HG03135 (cell line): ENCODE measurements at regions not wholly inside any gene's neighbourhood (a gene's known extent, or its start where the extent isn't known, plus 50 kb on each side); places are given as distances from the start of the nearest gene placed in this dataset.
"Not testable (repeated sequence)": the region's sequence is repeated elsewhere in the genome, so short reads cannot be mapped to it uniquely, and the experiment has no call there.

Experiments used
- ATAC-seq: cut with Tn5 transposase; IDR thresholded peaks from one replicate; pipeline ENCODE4 v1.9.1; 2021; ENCODE audit warnings: mild to moderate bottlenecking, moderate library complexity; ENCODE audit not compliant: unreplicated experiment

GRCh38 chr5:82586661-82587310 lies 308.6 kb upstream of the RPS23 start:
- no peak for ATAC-seq

- ATAC-seq = no peak
These were observed 308.0 kb upstream of the RPS23 start for GRCh38 chr5:82586181-82586580.

- no peak for ATAC-seq
These were observed 306.5 kb upstream of the RPS23 start for GRCh38 chr5:82584631-82585030.

GRCh38 chr5:82583331-82583730 lies 305.2 kb upstream of the RPS23 start:
- ATAC-seq = not testable (repeated sequence)

GRCh38 chr5:82564963-82565362 lies 286.8 kb upstream of the RPS23 start:
- ATAC-seq = no peak

GRCh38 chr5:82563745-82564144 lies 285.6 kb upstream of the RPS23 start:
- ATAC-seq = no peak

GRCh38 chr5:82562696-82563240 lies 284.6 kb upstream of the RPS23 start:
- ATAC-seq = no peak

GRCh38 chr5:82561797-82562196 lies 283.6 kb upstream of the RPS23 start:
- no peak for ATAC-seq

GRCh38 chr5:82560969-82561368 lies 282.8 kb upstream of the RPS23 start:
- ATAC-seq = no peak

- no peak for ATAC-seq
These were observed 282.4 kb upstream of the RPS23 start for GRCh38 chr5:82560561-82560960.

GRCh38 chr5:82551840-82552385 lies 273.8 kb upstream of the RPS23 start:
- no peak for ATAC-seq

GRCh38 chr5:82551192-82551591 lies 273.0 kb upstream of the RPS23 start:
- ATAC-seq = no peak

GRCh38 chr5:82549263-82549662 lies 271.1 kb upstream of the RPS23 start:
- no peak for ATAC-seq

GRCh38 chr5:82544004-82544403 lies 265.9 kb upstream of the RPS23 start:
- ATAC-seq = no peak

- ATAC-seq = no peak
These were observed 262.1 kb upstream of the RPS23 start for GRCh38 chr5:82540301-82540700.

- no peak for ATAC-seq
These were observed 260.3 kb upstream of the RPS23 start for GRCh38 chr5:82538339-82539034.

- no peak for ATAC-seq
These were observed 259.6 kb upstream of the RPS23 start for GRCh38 chr5:82537687-82538306.

- no peak for ATAC-seq
These were observed 256.8 kb upstream of the RPS23 start for GRCh38 chr5:82534986-82535385.

GRCh38 chr5:82532075-82532474 lies 253.9 kb upstream of the RPS23 start:
- not testable (repeated sequence) for ATAC-seq

- no peak for ATAC-seq
These were observed 248.4 kb upstream of the RPS23 start for GRCh38 chr5:82526540-82526939.

GRCh38 chr5:82525626-82526025 lies 247.5 kb upstream of the RPS23 start:
- no peak for ATAC-seq

GRCh38 chr5:82523633-82524032 lies 245.5 kb upstream of the RPS23 start:
- ATAC-seq = no peak
